ENCODE measurements at regions not wholly inside any gene's neighbourhood (a gene's known extent, or its start where the extent isn't known, plus 50 kb on each side); places are given as distances from the start of the nearest gene placed in this dataset.

- TF ChIP-seq CTCF (IDR thresholded peaks at IDR 0.05), result no peak
These were observed 437.7 kb downstream of the ADAMTS20 start for GRCh38 chr12:43114316-43114715.

DNA sequence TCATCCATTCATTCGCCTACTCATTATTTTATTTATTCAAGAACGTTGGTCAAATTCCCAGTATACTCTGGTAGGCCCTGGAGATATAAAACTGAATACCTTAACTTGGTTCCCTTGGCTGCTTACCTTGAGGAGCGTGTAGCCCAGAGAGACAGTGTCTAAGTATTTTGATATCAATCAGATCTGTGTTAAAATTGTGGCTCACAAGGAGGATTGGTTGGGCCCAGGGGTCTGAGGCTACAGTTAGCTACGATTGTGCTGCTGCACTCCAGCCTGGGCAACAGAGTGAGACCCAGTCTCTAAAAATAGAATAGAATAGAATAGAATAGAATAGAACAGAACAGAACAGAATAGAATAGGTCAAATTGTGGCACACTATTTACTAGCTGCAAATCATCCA, 438.4 kb downstream of the ADAMTS20 start:
- TF ChIP-seq CTCF (IDR thresholded peaks at IDR 0.05), result no peak

DNA sequence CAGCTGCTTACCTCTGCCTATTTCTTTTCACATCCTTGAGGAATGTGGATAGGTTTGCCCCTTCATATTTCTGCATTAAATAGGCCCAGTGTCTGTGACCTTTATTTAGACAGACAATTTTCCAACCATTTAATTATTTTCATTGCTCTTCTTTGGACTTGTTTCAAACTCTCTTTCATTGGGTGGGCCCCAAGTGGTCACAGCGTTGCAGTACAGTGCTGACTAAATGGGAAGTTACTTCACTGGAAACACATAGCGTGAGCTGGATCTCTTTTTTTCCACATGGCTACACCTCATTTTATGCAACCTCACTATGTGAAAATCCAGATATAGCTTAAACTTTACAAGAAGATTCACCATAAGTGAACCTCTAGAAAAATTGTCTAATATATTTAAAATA, 438.9 kb downstream of the ADAMTS20 start:
- TF ChIP-seq CTCF (IDR thresholded peaks at IDR 0.05), result no peak

DNA sequence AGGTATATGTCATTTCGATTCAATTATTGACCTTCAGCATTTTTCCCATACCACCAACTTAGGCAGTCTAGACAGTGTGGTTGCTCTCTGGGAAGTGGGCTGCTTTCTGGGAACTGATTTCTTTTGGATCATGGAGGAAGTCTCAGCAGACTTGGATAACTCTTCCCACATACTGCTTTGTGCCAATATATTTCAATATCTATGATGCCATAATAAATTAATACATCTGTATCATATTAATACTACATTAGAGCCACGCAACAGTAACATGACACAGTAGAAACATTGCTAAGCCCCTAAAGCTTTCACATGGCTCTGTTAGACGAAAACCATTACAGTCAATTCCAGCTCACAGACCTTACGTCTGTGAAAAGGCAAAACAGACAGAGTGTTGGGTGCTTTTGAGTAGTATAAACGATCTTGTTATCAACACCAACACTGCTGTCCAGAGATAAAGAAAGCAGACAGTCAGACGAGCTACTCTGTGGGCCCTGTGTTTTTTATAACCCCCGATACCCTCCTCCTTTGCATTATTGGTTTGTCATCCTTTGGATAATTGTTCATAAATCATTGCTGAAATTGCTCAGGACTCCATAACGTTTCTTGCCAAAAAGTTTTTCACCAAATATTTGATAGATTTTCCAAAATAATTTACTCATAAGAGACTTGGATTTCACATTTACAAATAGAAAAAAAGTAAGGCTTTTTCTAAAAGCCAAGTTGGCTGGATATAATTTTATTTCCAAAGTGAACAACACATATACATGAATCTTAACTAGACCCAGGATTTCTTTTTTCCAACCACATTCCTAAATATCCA, 439.7 kb downstream of the ADAMTS20 start:
- TF ChIP-seq CTCF (IDR thresholded peaks at IDR 0.05), result no peak

GRCh38 chr12:43111608-43112007, 440.4 kb downstream of the ADAMTS20 start:
- no peak for TF ChIP-seq CTCF (IDR thresholded peaks at IDR 0.05)

DNA sequence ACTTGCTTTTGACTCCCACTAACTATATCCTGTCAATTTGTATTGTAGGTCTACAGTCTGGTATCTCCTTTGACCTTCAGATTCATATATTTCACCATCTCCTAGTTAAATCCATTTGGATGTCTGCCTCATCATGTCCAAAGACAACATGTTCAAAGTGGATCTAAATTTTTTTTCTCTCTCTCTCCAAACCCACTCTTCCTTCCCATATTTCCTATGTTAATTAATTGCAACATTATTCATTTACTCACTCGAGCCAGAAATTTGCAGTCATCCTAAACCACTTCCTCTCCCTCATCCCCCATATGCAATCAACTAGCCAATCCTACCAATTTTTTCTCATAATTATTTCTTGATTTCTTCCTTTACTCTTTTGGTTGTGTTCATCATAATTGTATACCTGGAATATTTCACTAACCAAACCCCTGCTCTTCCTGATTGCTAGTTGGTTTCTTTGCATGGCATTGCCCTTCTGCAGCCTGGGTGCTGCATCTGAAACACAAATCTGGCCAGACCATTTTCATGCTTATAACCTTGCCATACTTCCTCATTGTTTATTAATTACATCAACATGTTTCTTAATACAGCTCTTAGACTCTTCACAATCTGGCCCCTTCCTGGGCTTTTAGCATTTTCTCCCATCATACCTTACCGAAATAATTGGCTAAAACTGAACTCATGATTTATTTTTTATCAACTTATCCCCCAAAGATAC, 442.2 kb downstream of the ADAMTS20 start:
- TF ChIP-seq CTCF (IDR thresholded peaks at IDR 0.05), result no peak

DNA sequence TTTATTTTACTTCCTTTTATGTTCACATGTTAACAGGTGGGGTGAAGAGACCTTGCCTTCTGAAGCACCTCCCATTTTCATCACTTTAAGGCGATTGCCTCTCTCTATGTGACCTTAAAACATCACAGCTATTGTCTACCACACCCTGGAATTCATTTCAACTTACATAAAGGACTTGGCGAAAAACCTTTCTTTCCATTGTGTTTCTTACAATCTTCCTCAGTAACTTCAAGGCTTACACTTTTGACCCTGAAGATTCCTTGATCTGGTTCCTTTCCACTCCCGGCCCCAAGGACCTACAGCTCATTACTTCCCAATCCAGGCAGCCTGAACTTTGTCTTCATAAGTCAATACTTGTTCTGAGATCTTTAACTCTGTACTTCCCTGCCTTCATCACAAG, 443.3 kb downstream of the ADAMTS20 start:
- TF ChIP-seq CTCF (IDR thresholded peaks at IDR 0.05), result no peak
